Astrocyte (in vitro differentiated cells and primary cell): ENCODE measurements at regions not wholly inside any gene's neighbourhood (a gene's known extent, or its start where the extent isn't known, plus 50 kb on each side); places are given as distances from the start of the nearest gene placed in this dataset.

ENCODE experiments used
- EZH2 ChIP-seq: IDR thresholded peaks from 2 replicates; pipeline ENCODE4 v1.6.1; 2012; ENCODE audit warnings: mild to moderate bottlenecking, low read length, inconsistent platforms; ENCODE audit not compliant: insufficient read depth
- TF ChIP-seq, protein P1 (sequence below): IDR thresholded peaks from 2 replicates; pipeline ENCODE4 v1.5.1; 2011; ENCODE audit warnings: low read depth, mild to moderate bottlenecking, inconsistent platforms, low read length, moderate library complexity; ENCODE audit not compliant: insufficient read depth

DNA sequence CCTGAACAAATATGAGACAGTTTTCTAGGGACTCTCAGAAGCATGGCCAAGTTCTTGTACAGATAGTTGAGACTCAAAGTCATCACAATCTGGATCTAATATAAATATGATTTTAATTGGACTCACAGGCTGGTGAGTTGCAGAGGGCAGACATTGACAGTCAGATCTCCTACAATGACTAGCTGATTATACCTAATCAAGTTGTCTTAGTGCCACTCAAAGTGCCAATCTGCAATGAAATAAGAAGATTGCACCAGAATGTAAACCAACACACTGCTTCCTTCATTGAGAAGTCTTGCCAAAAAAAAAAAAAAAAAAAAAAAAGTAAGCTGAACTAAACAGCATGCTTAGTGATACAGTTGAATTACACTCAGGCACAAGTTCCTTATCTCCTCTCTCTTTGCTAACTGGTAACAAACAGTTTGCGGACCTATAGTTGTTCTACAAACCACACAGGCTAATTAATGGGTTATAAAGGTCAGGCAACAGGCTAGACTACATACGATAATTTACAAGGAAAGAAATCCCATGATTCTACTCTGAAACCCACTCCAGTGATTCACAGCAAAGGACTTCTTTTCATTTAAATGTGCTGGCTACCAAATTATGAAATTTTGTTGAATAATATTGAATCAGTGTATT lies 107.3 kb upstream of the NIPBL start:
- TF ChIP-seq, protein P1, sequence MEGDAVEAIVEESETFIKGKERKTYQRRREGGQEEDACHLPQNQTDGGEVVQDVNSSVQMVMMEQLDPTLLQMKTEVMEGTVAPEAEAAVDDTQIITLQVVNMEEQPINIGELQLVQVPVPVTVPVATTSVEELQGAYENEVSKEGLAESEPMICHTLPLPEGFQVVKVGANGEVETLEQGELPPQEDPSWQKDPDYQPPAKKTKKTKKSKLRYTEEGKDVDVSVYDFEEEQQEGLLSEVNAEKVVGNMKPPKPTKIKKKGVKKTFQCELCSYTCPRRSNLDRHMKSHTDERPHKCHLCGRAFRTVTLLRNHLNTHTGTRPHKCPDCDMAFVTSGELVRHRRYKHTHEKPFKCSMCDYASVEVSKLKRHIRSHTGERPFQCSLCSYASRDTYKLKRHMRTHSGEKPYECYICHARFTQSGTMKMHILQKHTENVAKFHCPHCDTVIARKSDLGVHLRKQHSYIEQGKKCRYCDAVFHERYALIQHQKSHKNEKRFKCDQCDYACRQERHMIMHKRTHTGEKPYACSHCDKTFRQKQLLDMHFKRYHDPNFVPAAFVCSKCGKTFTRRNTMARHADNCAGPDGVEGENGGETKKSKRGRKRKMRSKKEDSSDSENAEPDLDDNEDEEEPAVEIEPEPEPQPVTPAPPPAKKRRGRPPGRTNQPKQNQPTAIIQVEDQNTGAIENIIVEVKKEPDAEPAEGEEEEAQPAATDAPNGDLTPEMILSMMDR: no peak
- no peak for TF ChIP-seq EZH2
